Tibial nerve (tissue), 4 donors: ENCODE measurements at regions not wholly inside any gene's neighbourhood (a gene's known extent, or its start where the extent isn't known, plus 50 kb on each side); places are given as distances from the start of the nearest gene placed in this dataset.
"Not testable (repeated sequence)": the region's sequence is repeated elsewhere in the genome, so short reads cannot be mapped to it uniquely, and the experiment has no call there.

ENCODE experiments used
- DNase-seq, 2 donors: peaks; one replicate each; pipeline ENCODE4 v3.0.0-alpha.2; 2019; ENCODE audit warnings: low spot score in 2 of 2
- H3K27ac ChIP-seq, 4 donors: fragments of 200-600 bp; sonication (generic) in 3 of 4; one replicate each; pipeline ENCODE4 v1.5.1; 2017 to 2019; ENCODE audit warnings: mild to moderate bottlenecking in 1 of 4
- H3K27me3 ChIP-seq, 2 donors: fragments of 200-600 bp; sonication (generic) in 1 of 2; one replicate each; pipeline versions ENCODE4 v1.5.1 to v1.6.0; 2017 to 2019
- H3K36me3 ChIP-seq, 3 donors: fragments of 200-600 bp; sonication (generic); one replicate each; pipeline ENCODE4 v1.5.1; 2018 to 2019
- H3K4me1 ChIP-seq, 4 donors: fragments of 200-600 bp; sonication (generic) in 3 of 4; one replicate each; pipeline ENCODE4 v1.5.1; 2017 to 2019
- H3K4me3 ChIP-seq, 4 donors: fragments of 200-600 bp; sonication (generic) in 3 of 4; one replicate each; pipeline ENCODE4 v1.5.1; 2017 to 2019; ENCODE audit warnings: mild to moderate bottlenecking in 1 of 4, moderate library complexity in 1 of 4
- H3K9me3 ChIP-seq, 4 donors: fragments of 200-600 bp; sonication (generic) in 3 of 4; one replicate each; pipeline ENCODE4 v1.5.1; 2017 to 2019
- CTCF ChIP-seq, 5 experiments: fragments of 200-600 bp in 3 of 5; fragments of 450-650 bp in 2 of 5; sonication (generic) in 3 of 5; IDR thresholded peaks; one replicate each; pipeline ENCODE4 v1.5.1; 2016 to 2019; ENCODE audit warnings: antibody characterized with exemption in 5 of 5, mild to moderate bottlenecking in 3 of 5, moderate library complexity in 2 of 5
- EP300 ChIP-seq, 2 donors: sonication (generic); formaldehyde crosslinking; IDR thresholded peaks; one replicate each; pipeline ENCODE4 v1.6.1; 2017; ENCODE audit warnings: antibody characterized with exemption in 2 of 2, mild to moderate bottlenecking in 1 of 2
- POLR2A ChIP-seq, 2 donors: fragments of 450-650 bp; IDR thresholded peaks; one replicate each; pipeline ENCODE4 v1.6.1; 2017; ENCODE audit warnings: antibody characterized with exemption in 2 of 2, mild to moderate bottlenecking in 2 of 2, moderate library complexity in 2 of 2
- WGBS, 2 donors: methylation state at CpG; one replicate each; pipeline ENCODE4 v1.1.5; 2018; 5-methylcytosine and 5-hydroxymethylcytosine counted together

GRCh38 chr6:74598462-74599393, 607.1 kb downstream of the COL12A1 start:
- H3K4me3 ChIP-seq, result no peak overlapping the region
- no peak overlapping the region for H3K27ac ChIP-seq
- no peak for TF ChIP-seq CTCF (IDR thresholded peaks at IDR 0.05)
- no peak for TF ChIP-seq POLR2A (IDR thresholded peaks at IDR 0.05)
- no peak for TF ChIP-seq EP300 (IDR thresholded peaks at IDR 0.05)
- no peaks in the 10 kb centered on the region for H3K36me3 ChIP-seq
- no peak for DNase-seq
- H3K4me1 ChIP-seq, result no peaks in the 10 kb centered on the region
- 85 to 91% methylated on average over 3 of the region's 3 CpGs for WGBS, 2 donors
- no peaks in the 10 kb centered on the region for H3K27me3 ChIP-seq
- no peaks in the 10 kb centered on the region for H3K9me3 ChIP-seq

- H3K4me1 ChIP-seq, result no peaks in the 10 kb centered on the region
- no peak for TF ChIP-seq POLR2A (IDR thresholded peaks at IDR 0.05)
- no peak for TF ChIP-seq CTCF (IDR thresholded peaks at IDR 0.05)
- TF ChIP-seq EP300 (IDR thresholded peaks at IDR 0.05), result no peak
- H3K4me3 ChIP-seq, result no peak overlapping the region
- no peaks in the 10 kb centered on the region for H3K36me3 ChIP-seq
- H3K27me3 ChIP-seq, result no peaks in the 10 kb centered on the region
- no peaks in the 10 kb centered on the region for H3K9me3 ChIP-seq
- no peak overlapping the region for H3K27ac ChIP-seq
- 92 to 96% methylated on average over 1 of the region's 1 CpG for WGBS, 2 donors
- no peak for DNase-seq
Measured at GRCh38 chr6:74597840-74598239, 608.0 kb downstream of the COL12A1 start.

GRCh38 chr6:74597266-74597665, 608.6 kb downstream of the COL12A1 start:
- Histone ChIP-seq H3K36me3 (no peaks in the 10 kb centered on the region), H3K27ac (no peak overlapping the region), H3K27me3 (no peaks in the 10 kb centered on the region), H3K4me3 (no peak overlapping the region), H3K4me1 (no peaks in the 10 kb centered on the region), H3K9me3 (no peaks in the 10 kb centered on the region)
- 83% methylated on average over 2 of the region's 2 CpGs for WGBS, 2 donors
- no peak for TF ChIP-seq POLR2A (IDR thresholded peaks at IDR 0.05)
- TF ChIP-seq EP300 (IDR thresholded peaks at IDR 0.05), result no peak
- no peak for TF ChIP-seq CTCF (IDR thresholded peaks at IDR 0.05)
- no peak for DNase-seq

GRCh38 chr6:74596588-74596987, 609.3 kb downstream of the COL12A1 start:
- no peaks in the 10 kb centered on the region for H3K36me3 ChIP-seq
- H3K4me3 ChIP-seq, result no peak overlapping the region
- H3K27ac ChIP-seq, result no peak overlapping the region
- no peak for DNase-seq
- H3K9me3 ChIP-seq, result peaks cover 0 to 5% (median 2%) of the 10 kb centered on the region in 4 donors
- no peak for TF ChIP-seq CTCF (IDR thresholded peaks at IDR 0.05)
- TF ChIP-seq EP300 (IDR thresholded peaks at IDR 0.05), result no peak
- no peak for TF ChIP-seq POLR2A (IDR thresholded peaks at IDR 0.05)
- no peaks in the 10 kb centered on the region for H3K4me1 ChIP-seq
- H3K27me3 ChIP-seq, result no peaks in the 10 kb centered on the region

- DNase-seq, H3K4me1 ChIP-seq, H3K36me3 ChIP-seq, H3K27me3 ChIP-seq, H3K27ac ChIP-seq, H3K4me3 ChIP-seq, H3K9me3 ChIP-seq: not testable (repeated sequence)
- 66 to 69% methylated on average over 4 of the region's 4 CpGs for WGBS, 2 donors
- peak in 1 of 5 experiments; percentile 6 for TF ChIP-seq CTCF (IDR thresholded peaks at IDR 0.05)
Measured at GRCh38 chr6:74594350-74594749, 611.5 kb downstream of the COL12A1 start.
